ENCODE measurements at regions not wholly inside any gene's neighbourhood (a gene's known extent, or its start where the extent isn't known, plus 50 kb on each side); places are given as distances from the start of the nearest gene placed in this dataset.

- peak; percentile 69 for DNase-seq
Observed at GRCh38 chr1:201710632-201711597, 118.0 kb upstream of the IPO9 start.

- DNase-seq = peak; percentile 58
Observed at GRCh38 chr1:201711811-201712210, 117.1 kb upstream of the IPO9 start.

- no peak for DNase-seq
Observed at GRCh38 chr1:201712387-201713085, 116.4 kb upstream of the IPO9 start.

- DNase-seq = peak; percentile 100
Observed at GRCh38 chr1:201713086-201713810, 115.7 kb upstream of the IPO9 start.

GRCh38 chr1:201714542-201715329, 114.2 kb upstream of the IPO9 start:
- peak; percentile 100 for DNase-seq

GRCh38 chr1:201715351-201715750, 113.6 kb upstream of the IPO9 start:
- no peak for DNase-seq

- DNase-seq = no peak
Observed at GRCh38 chr1:201715801-201716741, 112.9 kb upstream of the IPO9 start.

GRCh38 chr1:201716742-201717135, 112.2 kb upstream of the IPO9 start:
- DNase-seq = no peak

- no peak for DNase-seq
Observed at GRCh38 chr1:201717286-201717685, 111.7 kb upstream of the IPO9 start.

- DNase-seq = peak; percentile 49
Observed at GRCh38 chr1:201718346-201719202, 110.4 kb upstream of the IPO9 start.

- DNase-seq = peak; percentile 85
Observed at GRCh38 chr1:201719812-201720521, 109.0 kb upstream of the IPO9 start.

- no peak for DNase-seq
Observed at GRCh38 chr1:201720522-201720844, 108.5 kb upstream of the IPO9 start.

GRCh38 chr1:201721082-201722049, 107.6 kb upstream of the IPO9 start:
- peak; percentile 81 for DNase-seq

GRCh38 chr1:201724039-201724765, 104.8 kb upstream of the IPO9 start:
- peak; percentile 43 for DNase-seq

- peak; percentile 40 for DNase-seq
Observed at GRCh38 chr1:201724766-201725118, 104.2 kb upstream of the IPO9 start.

GRCh38 chr1:201726700-201727099, 102.3 kb upstream of the IPO9 start:
- DNase-seq = no peak

GRCh38 chr1:201728731-201729130, 100.2 kb upstream of the IPO9 start:
- no peak for DNase-seq

Measured in fibroblast of skin of scalp (primary cell).